Type B pancreatic cell (in vitro differentiated cells): ENCODE measurements at regions not wholly inside any gene's neighbourhood (a gene's known extent, or its start where the extent isn't known, plus 50 kb on each side); places are given as distances from the start of the nearest gene placed in this dataset.

ENCODE experiments used
- DNase-seq: peaks from one replicate; pipeline ENCODE4 v3.0.0; 2021; ENCODE audit warnings: mixed read lengths; ENCODE audit not compliant: unreplicated experiment; ENCODE audit errors: extremely low spot score
- H3K27ac Mint-ChIP-seq: 2 replicates; pipeline ENCODE4 v1.8.0; 2021; ENCODE audit warnings: mild to moderate bottlenecking, mixed read lengths
- H3K27me3 Mint-ChIP-seq: 2 replicates; pipeline ENCODE4 v1.8.0; 2021; ENCODE audit warnings: mixed read lengths
- H3K36me3 Mint-ChIP-seq: 2 replicates; pipeline ENCODE4 v1.8.0; 2021; ENCODE audit warnings: mixed read lengths
- H3K4me1 Mint-ChIP-seq: one replicate; pipeline ENCODE4 v1.8.0; 2021; ENCODE audit warnings: mixed read lengths; ENCODE audit not compliant: unreplicated experiment
- H3K4me3 Mint-ChIP-seq: 2 replicates; pipeline ENCODE4 v1.8.0; 2021; ENCODE audit warnings: mild to moderate bottlenecking, mixed read lengths
- H3K9me3 Mint-ChIP-seq: 2 replicates; pipeline ENCODE4 v1.8.0; 2021; ENCODE audit warnings: mixed read lengths
- TF ChIP-seq, protein P1 (sequence below): fragments of 200-600 bp; sonication (generic); conservative IDR thresholded peaks from 2 replicates; pipeline ENCODE4 v1.5.0; 2021; ENCODE audit warnings: antibody characterized with exemption, mild to moderate bottlenecking

- TF ChIP-seq, protein P1, sequence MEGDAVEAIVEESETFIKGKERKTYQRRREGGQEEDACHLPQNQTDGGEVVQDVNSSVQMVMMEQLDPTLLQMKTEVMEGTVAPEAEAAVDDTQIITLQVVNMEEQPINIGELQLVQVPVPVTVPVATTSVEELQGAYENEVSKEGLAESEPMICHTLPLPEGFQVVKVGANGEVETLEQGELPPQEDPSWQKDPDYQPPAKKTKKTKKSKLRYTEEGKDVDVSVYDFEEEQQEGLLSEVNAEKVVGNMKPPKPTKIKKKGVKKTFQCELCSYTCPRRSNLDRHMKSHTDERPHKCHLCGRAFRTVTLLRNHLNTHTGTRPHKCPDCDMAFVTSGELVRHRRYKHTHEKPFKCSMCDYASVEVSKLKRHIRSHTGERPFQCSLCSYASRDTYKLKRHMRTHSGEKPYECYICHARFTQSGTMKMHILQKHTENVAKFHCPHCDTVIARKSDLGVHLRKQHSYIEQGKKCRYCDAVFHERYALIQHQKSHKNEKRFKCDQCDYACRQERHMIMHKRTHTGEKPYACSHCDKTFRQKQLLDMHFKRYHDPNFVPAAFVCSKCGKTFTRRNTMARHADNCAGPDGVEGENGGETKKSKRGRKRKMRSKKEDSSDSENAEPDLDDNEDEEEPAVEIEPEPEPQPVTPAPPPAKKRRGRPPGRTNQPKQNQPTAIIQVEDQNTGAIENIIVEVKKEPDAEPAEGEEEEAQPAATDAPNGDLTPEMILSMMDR, result no peak
- Mint-ChIP-seq H3K4me3 (no peak overlapping the region), H3K27ac (no peak overlapping the region), H3K9me3 (peaks cover 4% of the 10 kb centered on the region), H3K36me3 (no peaks in the 10 kb centered on the region), H3K4me1 (no peaks in the 10 kb centered on the region), H3K27me3 (peaks cover 8% of the 10 kb centered on the region)
- DNase-seq, result no peak
Observed at GRCh38 chr6:137982418-137983189, 115.5 kb downstream of the TNFAIP3 start.

GRCh38 chr6:137983269-137983668 is 116.2 kb downstream of the TNFAIP3 start:
- H3K9me3 Mint-ChIP-seq, result peaks cover 4% of the 10 kb centered on the region
- TF ChIP-seq, protein P1, result no peak
- no peak overlapping the region for H3K4me3 Mint-ChIP-seq
- H3K27ac Mint-ChIP-seq, result no peak overlapping the region
- DNase-seq, result no peak
- no peaks in the 10 kb centered on the region for H3K36me3 Mint-ChIP-seq
- peaks cover 8% of the 10 kb centered on the region for H3K27me3 Mint-ChIP-seq
- H3K4me1 Mint-ChIP-seq, result no peaks in the 10 kb centered on the region

GRCh38 chr6:137989664-137990063 is 117.6 kb downstream of the PERP start:
- Mint-ChIP-seq H3K4me1 (no peaks in the 10 kb centered on the region), H3K36me3 (no peaks in the 10 kb centered on the region), H3K27me3 (peaks cover 8% of the 10 kb centered on the region), H3K27ac (no peak overlapping the region), H3K9me3 (peaks cover 4% of the 10 kb centered on the region), H3K4me3 (no peak overlapping the region)
- DNase-seq, result no peak
- TF ChIP-seq, protein P1, result no peak

GRCh38 chr6:137995371-137995770 is 111.8 kb downstream of the PERP start:
- H3K36me3 Mint-ChIP-seq, result no peaks in the 10 kb centered on the region
- TF ChIP-seq, protein P1, result no peak
- no peak for DNase-seq
- no peak overlapping the region for H3K4me3 Mint-ChIP-seq
- H3K4me1 Mint-ChIP-seq, result no peaks in the 10 kb centered on the region
- H3K9me3 Mint-ChIP-seq, result peaks cover 10% of the 10 kb centered on the region
- H3K27me3 Mint-ChIP-seq, result no peaks in the 10 kb centered on the region
- no peak overlapping the region for H3K27ac Mint-ChIP-seq

GRCh38 chr6:137998461-137999019 is 108.7 kb downstream of the PERP start:
- Mint-ChIP-seq H3K27ac (no peak overlapping the region), H3K36me3 (no peaks in the 10 kb centered on the region), H3K9me3 (peaks cover 10% of the 10 kb centered on the region), H3K4me3 (no peak overlapping the region), H3K27me3 (no peaks in the 10 kb centered on the region), H3K4me1 (peaks cover 3% of the 10 kb centered on the region)
- TF ChIP-seq, protein P1, result no peak
- DNase-seq, result no peak
